SW480 (cell line): ENCODE measurements at regions not wholly inside any gene's neighbourhood (a gene's known extent, or its start where the extent isn't known, plus 50 kb on each side); places are given as distances from the start of the nearest gene placed in this dataset.

Experiments
- DNase-seq: peaks from one replicate; pipeline ENCODE4 v3.0.0-alpha.2; 2016; ENCODE audit warnings: low spot score

DNA sequence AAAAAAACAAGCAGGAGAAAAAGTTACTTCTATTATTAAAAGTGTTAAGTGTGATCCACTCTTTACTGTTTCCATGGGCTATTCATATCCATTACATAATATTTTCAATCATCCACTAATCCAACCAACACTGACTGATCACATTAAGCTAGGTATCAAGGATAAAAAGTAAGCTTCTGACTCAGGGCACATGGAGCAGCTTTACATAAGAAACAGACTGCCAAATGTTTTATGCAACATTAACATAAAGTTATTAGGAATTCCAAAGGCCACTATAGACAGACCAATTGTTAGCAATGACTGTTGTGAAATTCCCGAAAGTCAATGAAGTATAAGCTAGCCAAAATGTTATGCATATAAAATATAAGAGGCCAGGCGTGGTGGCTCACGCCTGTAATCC lies 277.6 kb downstream of the ZEB2 start:
- DNase-seq: no peak

DNA sequence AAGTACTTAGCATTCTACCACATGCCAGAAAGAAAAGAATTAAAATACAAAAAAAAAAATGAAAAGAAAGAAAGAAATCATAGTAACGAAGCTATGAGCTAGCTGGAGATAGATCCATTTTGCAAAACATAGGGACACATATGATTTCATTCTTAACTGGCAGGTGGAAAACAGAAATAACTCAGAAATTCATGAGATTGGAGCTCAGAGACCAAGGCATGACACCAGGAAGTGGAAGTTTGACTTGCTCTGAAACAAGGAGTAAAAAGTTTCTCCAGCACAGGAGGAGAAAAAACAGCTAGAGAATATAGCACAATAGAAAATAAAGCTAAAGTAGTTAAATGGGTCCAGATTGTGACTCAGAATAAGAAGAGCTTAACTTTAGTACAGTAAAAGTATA lies 278.1 kb downstream of the ZEB2 start:
- no peak for DNase-seq

DNA sequence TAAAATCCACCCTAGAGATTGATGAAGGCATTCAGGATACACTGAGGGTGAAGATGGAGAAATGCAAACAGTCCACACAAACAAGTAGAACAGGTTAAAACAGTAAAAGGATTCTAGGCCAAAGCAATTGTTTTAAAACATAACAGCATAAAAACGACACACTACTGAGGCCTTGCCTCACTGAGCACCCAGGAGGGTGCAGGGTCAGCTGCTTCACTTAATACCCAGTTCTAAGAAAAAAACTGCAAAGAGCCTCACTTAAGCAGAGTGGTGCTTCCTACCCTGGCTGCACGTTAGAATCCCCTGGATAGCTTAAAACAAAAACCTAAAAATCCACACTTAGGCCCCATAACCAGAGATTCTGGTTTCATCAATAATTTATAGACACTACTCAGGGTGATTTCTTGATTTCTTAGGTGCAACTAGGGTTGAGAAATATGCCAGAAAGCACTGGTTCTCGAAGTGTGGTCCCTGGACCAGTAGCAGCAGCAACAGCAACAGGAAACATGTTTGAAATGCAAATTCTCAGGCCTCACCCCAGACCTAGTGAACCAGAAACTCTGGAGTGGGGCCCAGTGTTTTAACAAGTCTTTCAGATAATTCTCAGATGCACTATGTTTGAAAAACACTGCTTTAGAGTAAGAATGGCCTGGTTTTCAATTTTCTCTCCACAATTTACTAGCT lies 279.1 kb downstream of the ZEB2 start:
- DNase-seq: no peak

DNA sequence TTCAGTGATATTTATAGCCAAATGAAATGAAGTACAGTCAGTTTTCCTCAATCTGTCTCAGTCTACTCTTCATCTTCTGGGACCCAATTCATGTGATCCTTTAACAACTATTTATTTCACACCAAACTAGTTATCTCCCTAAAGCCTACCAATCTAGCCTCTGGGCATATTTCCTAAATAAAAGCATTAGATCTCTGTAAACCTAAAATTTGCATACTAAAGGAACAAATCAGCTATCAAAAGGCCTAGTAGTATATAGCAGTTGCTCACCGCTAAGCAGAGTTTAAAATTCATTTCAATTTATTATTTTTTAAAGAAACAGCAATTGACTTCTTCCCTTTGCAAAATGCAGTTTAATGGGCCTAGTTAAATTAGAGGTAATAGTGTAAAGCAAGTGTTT lies 280.2 kb downstream of the ZEB2 start:
- no peak for DNase-seq

DNA sequence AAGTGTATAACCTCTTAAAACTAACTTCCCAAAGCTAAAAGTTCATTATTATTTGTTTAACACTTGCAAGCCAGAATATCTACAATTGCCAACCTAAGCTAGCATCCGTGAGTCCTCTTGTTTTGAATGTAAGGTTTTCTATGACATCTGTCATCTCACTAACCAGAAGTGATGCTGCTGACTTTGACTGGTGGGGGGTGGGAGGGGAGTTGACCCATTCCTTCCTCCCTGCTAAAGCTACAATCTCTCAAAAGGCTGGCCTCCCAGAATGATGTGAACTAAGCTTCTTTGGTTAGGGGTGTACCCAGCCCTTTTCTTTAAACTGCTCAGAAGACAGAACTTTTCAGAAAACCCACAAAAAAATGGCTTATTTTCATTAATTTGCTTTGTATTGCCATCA lies 280.6 kb downstream of the ZEB2 start:
- DNase-seq: no peak

DNA sequence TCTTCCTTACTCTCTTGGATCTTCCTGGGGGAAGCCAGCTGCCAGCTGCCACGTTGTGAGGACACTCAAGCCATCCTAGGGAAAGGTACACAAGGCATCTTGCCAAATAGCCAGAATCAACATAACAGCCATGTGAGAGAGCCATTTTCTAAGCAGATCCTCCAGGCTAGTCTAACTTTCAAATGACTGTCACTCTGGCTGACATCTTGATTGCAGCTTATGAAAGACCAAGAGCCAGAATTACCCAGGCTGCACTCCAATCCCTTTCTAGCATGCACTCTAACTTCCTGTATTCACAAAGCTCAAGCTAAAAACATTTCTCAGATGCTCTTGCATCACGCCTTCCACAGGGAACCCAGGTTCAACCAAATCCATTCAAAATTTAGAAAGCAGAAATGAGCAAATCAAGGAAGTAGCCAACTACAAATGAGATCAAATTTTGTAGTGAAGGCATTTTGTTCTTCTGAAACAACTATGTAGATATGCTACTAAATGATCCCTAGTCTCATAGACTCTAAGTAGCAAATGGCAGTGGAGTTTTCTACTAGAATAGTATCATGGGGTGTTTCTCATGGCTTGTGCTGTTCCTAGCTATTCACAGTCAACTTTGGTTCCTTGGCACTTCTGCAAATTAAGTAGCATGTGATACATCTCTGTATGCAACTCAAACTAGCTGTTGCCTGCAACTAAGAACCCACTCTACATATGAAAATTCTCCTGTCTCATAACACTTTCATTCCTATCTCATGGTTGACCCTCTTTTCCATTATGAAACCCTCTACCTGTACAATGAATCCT lies 281.9 kb downstream of the ZEB2 start:
- DNase-seq: no peak

DNA sequence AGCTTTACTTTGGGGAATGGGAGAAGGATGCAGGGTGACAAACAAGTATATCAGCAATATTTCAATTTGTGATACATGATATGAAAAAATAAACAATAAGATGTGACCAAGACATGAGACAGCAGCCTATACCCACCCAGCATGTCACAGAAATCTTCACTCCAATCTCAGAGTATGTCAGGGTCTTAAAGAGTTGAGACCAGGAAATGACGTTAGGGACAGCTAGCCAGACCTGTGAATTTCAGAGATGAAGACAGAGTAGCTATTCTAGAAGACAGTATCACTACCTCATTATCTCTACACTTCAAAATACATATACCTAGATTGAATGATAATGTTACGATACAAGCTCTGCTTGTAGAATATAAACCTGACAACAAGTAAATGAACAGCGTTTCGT lies 282.8 kb downstream of the ZEB2 start:
- no peak for DNase-seq

DNA sequence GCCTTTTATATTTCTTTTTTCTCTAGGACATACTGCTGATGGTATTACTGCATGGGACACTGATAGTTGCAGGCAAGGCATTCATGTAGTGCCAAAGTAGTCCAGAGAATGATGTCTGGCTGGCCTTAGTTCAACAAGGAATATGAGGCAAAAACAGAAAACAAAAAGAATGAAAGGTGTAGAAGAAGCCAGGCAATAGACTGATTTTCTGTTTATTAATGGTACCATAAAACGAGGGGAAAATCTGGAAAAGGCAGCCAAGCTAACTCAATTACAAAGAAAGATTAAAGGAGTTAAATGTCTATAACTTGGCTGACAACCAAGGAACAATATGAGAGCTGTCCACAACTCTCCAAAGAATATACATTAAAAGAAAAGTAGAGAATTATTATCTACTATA lies 284.9 kb downstream of the ZEB2 start:
- DNase-seq: no peak

DNA sequence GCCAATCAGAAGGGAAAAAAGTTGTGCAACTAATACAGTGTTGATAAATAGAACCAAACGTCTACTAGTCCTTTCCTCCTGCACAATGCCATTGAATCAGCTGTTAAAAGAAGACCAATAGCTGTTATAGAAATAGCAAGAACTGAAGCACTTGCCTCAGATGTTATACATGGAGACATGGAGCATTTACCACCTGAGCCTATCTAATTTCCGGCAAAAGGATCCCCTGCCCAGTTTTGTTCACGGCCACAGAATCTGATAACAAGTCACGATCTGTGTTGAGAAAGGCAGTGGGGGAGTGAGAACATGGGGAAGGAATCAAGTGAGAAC lies 285.4 kb downstream of the ZEB2 start:
- no peak for DNase-seq

DNA sequence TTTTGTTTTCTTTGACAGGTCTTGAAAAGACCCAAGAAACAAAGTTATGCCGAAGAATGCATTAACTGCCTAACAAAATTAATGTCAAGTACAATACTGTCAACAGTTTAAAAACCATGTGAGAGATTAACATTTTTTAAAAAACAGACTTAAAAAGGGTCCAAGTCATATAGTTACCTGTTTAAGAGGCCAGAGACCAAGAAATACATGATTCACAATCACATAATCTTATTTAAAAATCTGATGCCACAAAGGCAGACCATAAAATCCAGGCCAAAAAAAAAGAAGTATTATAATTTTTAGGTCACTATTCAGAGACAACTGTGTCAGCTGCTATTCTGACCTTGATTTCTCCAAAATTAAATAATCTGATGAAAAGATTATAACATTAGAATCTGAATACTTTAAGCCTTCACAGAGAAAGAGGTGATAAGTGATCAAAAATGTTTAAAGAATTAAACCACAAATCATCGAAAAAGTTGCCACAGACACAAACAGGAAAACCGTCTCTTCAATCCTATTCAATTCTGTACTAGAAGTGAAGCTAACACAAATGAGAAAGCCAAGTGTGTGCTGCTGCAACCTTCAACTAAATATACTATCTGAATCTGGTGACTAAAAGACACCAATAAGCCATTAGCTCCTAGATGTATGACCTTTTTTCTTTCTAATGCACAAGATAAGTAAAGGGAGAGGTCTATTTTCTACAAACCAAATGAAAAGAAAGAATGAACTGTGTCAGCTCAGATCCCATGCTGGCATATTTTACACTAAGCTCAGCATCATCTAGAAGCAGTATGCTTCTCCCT lies 286.0 kb downstream of the ZEB2 start:
- no peak for DNase-seq

DNA sequence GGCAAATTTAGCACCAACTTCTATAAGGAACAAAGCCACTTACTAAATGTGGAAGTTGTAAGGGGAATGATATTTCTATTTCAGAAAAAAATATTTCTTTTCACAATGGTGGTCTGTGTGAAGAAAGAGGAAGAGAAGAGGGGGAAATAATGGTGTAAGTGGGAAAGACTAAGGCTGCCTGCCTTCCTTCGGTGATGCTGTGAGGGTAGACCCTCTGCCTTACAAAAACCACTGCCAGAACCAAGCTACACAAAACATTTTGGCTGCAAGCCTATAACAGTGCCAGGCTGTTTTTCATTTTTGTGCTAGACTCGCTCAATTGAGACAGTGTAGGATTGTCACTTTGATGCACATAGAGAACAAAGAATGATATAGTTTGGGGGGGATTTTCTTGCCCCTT lies 286.6 kb downstream of the ZEB2 start:
- DNase-seq: no peak

DNA sequence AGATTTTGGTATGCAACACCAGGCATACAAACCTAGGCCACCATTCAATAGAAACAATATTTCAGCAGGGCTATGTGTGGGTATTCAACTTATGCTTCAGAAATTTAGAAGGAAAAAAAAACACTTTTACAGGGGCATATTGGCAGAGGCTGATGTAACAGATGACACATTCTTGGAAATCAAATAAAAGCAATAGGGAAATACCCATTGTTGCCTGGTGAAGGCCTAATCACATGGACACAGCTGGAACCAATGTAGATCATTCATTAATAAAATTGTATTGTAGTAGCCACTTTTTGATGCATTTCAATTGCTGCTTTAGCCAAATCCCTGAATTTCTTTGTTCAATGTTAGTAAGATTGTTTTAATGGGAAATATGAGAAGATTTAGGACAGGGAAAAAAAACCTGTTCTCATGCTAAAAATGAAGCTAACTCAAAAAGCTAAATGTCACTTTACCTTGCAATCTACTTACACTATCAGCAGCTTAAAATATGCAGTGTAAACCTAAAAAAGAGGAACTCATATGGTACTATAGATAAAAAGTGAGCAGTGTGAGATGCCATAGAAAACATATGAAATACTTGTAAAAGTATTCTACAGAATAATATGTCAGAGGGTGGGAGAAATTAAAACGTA lies 289.4 kb downstream of the ZEB2 start:
- DNase-seq: peak; percentile 8

DNA sequence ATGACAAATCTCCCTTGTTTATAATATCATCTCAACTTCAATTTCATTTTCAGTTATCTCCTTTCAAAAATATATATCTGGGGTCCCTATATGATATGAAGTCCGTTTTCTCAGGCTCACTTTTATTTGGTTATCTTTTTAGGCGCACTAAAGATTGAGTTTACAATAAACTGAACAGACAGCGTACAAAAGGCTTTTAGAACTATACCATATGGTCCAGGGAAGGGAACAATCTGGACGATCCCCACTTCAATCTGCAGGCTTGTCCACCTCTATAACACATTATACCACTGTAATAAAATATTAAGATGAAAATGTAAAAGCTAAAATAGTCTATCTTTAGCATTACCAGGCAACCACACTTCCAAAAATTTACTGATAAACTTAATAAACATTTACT lies 289.9 kb downstream of the ZEB2 start:
- DNase-seq: no peak

DNA sequence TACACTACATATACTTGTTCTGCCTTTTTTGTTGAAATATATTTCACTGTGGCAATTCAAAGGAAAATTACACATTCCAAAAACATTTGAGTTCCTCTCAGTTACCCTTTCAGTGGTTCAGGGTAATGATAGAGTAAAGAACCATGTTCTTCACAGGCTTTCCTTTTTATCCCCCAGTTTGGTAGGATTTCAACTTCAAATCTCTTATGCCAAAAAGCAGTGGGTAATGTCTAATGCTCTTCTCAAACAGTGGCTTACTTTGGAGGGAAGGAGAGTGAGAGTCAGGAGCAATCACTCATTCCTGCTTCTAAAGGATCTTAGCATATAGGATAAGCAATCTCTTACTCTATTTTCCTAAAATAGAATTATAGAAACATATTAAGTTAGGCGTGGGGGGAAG lies 290.6 kb downstream of the ZEB2 start:
- no peak for DNase-seq

DNA sequence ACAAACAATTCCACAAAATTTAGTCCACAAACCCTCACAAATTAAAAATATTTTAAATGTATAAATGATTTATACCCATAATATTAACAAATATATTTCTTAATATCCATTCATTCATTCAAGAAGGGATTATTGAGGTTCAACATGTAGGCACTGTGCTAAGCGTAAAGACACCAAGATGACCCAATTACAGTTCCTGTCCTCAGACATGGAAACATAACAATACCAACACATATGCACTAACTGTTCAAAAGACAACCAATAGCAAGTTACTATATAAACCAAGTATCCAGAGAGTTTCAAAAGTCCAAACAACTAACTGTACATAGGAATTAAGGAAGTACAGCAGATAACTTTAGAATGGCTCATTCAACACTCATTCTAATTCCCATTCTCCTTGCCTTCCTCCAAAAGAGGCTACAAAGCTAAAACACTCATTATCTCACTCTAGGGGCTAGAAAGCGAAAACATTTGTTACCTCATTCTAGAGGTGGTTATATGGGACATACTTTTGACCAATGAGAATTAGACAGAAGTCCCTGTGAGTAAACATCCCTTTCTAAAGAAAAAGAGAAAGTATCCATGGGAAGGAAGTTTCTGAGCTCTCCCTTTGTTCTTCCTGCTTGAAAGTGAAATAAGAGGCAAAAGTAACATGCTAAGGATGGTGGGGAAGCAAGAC lies 292.4 kb downstream of the ZEB2 start:
- DNase-seq: no peak

DNA sequence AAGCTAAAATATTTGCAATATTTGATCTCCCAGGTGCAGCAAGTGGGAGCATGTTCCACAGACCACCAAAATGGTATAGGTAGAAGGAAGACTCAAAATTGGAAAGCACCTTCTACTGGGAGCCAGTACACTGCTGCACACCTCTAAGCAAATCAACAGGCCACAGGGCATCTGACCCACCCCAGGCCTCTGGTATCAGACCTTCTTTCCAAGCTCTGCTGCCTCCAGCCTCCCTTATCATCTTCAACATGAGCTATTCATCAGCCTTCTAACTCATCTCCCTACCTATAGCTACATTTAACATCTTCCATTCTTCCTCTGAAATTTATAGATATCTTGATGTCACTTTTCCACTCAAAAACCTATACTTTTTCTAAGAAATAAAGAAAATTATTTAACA lies 294.8 kb downstream of the ZEB2 start:
- no peak for DNase-seq

DNA sequence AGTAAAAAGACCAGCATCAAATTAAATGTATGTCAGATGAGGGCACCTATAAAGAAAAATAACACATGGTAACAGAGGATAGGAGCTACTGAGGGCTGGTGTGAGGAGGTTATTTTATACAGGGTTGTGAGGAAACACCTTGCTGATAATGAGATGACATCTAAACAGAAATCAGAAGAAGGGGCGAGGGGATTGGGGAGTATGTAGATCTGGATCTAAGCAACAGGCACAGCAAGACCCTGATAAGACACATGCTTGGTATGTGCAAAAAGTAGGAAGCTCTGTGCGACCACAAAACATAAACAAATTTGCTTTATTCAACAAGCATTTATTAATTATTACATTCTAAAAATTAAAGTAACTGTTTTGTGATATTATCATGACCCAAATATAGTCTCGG lies 295.4 kb downstream of the ZEB2 start:
- no peak for DNase-seq

DNA sequence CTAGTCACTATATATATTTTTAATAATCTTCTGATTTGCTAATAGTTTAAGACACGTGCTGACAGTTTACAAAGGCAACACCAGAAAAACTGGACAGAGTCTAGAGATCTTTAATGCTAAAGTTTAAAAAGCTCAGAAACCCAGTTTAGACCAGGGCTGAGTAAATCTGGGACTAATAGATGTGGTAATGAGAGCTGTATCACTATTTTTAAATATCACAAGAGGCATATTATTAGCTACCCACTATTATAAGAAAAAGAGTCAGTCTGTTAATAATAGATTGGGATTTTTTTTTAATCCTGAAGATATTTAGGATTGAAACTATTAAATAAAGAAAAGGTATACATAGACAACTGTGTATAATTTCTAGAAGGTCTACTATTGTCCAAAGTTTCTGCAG lies 299.9 kb downstream of the ZEB2 start:
- DNase-seq: no peak

DNA sequence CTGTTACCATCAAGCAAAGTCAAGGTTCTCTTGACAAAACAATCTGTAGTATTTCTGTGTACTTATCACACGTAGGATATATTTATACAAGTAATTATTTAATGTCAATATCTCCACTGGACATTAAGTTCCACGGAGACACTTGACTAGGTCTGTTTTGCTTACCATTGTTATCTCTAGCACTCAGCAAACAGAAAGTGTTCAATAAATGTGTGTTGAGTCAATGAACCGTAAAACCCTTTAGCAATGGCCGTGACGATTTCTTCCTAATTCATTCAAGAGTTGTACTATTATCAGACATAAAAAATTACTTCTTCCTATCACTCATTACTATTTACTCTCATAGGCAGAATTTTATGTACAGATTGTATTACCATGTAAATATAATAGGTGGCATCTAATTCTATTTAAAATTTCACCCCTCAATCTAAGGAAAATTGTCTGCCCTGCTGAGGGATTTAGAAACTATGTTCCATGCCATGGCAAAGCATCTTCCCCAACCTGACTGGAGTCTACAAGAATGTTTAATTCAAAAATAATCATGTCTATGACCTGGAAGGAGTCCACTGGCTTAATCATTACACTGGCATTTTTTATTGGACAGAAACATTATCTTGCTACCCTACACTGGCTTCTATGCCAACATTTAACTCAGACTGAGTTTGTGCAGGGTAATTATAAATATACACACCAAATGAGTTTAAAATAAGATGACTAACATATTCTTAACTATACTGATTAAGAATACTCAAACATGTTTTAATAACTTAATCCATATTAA lies 301.9 kb downstream of the ZEB2 start:
- DNase-seq: no peak

DNA sequence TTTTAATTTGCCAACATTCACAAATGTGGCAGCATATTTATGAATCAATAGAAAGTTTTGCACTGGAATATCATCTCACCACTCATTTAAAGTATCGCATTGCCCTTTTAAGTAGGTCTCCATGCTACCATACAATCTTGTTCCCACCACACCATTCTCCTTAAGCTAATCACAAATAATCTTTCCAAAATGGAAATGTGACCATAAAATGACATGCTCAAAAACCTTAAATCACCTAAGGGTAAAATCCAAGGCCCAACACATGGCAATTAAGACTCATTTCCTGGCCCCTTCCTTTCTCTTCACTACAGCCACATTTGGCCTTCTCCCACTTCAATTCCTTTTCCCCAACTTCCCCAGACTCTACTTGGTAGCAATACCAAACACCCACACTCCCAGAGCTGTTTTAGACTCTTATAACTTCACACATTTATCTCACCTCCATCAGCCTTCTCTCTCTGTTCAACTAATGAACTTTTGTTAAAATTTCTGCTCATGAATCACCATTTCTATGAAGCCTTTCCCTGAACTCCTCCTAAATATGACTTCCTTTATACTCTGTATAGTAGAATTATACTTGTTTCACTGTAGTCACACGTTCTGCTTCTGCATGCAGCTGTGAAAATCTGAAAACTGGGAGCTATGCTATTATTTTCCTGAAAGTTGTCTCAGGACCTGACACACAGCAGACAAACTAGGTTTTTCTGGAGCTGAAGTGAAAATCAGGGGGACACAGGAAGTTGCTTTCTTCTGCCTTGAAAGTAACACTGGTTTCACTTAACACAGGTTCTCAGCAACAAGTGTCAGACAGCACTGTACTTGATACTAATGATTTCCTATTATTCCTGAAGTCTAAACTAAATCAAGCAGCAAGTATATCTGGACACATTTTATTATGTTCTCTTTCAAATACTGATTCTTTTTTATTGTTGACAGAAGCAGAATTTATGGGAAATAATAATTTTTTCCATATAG lies 303.9 kb downstream of the ZEB2 start:
- no peak for DNase-seq
